Activated naive CD8-positive, alpha-beta T cell (primary cell): ENCODE measurements at regions not wholly inside any gene's neighbourhood (a gene's known extent, or its start where the extent isn't known, plus 50 kb on each side); places are given as distances from the start of the nearest gene placed in this dataset.

Experiments used
- H3K27ac Mint-ChIP-seq: one replicate; pipeline ENCODE4 v1.8.0; 2021; ENCODE audit warnings: mixed read lengths
- H3K27me3 Mint-ChIP-seq: one replicate; pipeline ENCODE4 v1.8.0; 2021; ENCODE audit warnings: mixed read lengths
- H3K36me3 Mint-ChIP-seq: one replicate; pipeline ENCODE4 v1.8.0; 2021; ENCODE audit warnings: mixed read lengths
- H3K4me1 Mint-ChIP-seq: one replicate; pipeline ENCODE4 v1.8.0; 2021; ENCODE audit warnings: low read depth, mixed read lengths
- H3K4me3 Mint-ChIP-seq: one replicate; pipeline ENCODE4 v1.8.0; 2021; ENCODE audit warnings: mild to moderate bottlenecking, mixed read lengths
- H3K9me3 Mint-ChIP-seq: one replicate; pipeline ENCODE4 v1.8.0; 2021; ENCODE audit warnings: low read depth, mixed read lengths

DNA sequence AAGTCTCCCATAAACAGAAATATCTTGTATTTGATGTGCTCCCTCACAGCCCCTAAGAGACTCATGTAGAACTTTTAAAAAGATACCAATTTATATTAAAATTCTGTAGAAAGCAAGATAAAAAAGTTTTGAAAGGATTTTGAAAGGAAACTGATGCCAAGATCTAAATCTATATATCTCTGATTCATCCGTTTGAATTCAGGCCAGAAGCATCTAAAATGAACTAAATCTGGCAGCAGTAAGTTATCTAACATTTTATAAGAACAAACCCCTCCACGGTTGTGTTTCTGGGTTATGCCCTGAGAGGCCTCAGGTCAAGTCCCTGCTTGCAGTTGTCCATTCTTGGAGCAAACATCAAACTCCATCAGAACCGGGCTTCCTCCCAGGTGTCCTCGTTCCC is 165.8 kb downstream of the FBXO15 start:
- Mint-ChIP-seq H3K4me1 (no peaks in the 10 kb centered on the region), H3K4me3 (no peak overlapping the region), H3K27ac (no peak overlapping the region), H3K27me3 (peaks cover 2% of the 10 kb centered on the region), H3K36me3 (no peaks in the 10 kb centered on the region), H3K9me3 (no peaks in the 10 kb centered on the region)

DNA sequence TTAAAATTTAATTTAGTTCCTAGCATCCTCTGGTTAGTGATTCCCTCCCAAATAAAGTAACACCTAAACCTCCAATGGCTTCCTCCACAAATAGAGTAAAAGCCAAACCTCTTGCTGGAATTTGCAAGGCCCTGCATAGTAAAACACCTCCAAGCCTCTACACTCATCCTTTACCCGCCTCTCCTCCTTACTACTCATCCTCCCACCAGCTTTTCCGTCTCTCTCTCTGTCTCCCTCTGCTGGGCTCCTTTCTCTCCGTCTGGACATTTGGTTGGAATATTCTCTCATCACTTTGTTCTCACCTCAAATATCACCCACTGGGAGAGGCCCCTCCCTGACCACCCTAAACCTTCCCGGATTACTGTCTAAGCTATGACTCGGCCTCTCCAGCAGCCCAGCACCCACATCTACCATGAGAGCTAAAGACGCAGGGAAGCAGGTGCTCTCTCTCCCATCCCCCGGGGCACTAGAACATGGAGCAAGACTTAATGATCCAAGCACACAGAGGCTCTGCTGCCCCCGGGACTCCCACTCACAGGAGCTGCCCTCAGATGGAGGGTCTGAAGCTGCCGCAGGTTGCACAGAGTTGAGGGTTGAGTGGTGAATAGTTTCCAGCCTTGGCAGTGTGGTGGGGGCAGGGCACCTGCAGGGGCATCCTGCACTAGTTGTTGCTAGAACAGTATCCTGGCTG is 167.2 kb downstream of the FBXO15 start:
- Mint-ChIP-seq H3K4me3 (no peak overlapping the region), H3K27me3 (peaks cover 2% of the 10 kb centered on the region), H3K27ac (no peak overlapping the region), H3K36me3 (no peaks in the 10 kb centered on the region), H3K4me1 (peaks cover 4% of the 10 kb centered on the region), H3K9me3 (no peaks in the 10 kb centered on the region)

GRCh38 chr18:73979742-73980141 is 167.9 kb downstream of the FBXO15 start:
- Mint-ChIP-seq H3K27ac (no peak overlapping the region), H3K36me3 (no peaks in the 10 kb centered on the region), H3K4me1 (peaks cover 11% of the 10 kb centered on the region), H3K9me3 (no peaks in the 10 kb centered on the region), H3K4me3 (no peak overlapping the region), H3K27me3 (peaks cover 2% of the 10 kb centered on the region)

DNA sequence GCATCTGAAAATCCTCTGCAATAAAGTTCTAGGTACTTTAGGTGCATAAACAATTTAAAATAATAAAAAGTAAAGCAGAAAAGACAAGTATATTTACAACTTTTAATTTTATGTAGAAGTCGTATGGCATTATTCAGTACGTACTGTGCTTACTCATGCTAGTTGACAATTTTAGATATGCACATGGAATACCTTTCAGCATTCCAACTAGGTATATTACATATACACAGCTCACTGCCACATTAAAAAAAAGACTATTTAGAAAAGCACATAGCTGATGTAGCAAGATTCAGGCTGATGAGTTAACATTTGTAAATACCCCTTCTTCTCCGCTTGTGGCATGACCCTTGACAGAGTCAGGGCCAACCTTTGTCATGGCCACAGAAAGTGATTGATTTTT is 171.2 kb downstream of the FBXO15 start:
- Mint-ChIP-seq H3K4me1 (peaks cover 11% of the 10 kb centered on the region), H3K4me3 (no peak overlapping the region), H3K9me3 (no peaks in the 10 kb centered on the region), H3K27me3 (peaks cover 8% of the 10 kb centered on the region), H3K27ac (no peak overlapping the region), H3K36me3 (no peaks in the 10 kb centered on the region)

GRCh38 chr18:73975266-73975665 is 172.4 kb downstream of the FBXO15 start:
- Mint-ChIP-seq H3K4me1 (peaks cover 11% of the 10 kb centered on the region), H3K4me3 (no peak overlapping the region), H3K9me3 (no peaks in the 10 kb centered on the region), H3K27ac (no peak overlapping the region), H3K27me3 (peaks cover 8% of the 10 kb centered on the region), H3K36me3 (no peaks in the 10 kb centered on the region)

DNA sequence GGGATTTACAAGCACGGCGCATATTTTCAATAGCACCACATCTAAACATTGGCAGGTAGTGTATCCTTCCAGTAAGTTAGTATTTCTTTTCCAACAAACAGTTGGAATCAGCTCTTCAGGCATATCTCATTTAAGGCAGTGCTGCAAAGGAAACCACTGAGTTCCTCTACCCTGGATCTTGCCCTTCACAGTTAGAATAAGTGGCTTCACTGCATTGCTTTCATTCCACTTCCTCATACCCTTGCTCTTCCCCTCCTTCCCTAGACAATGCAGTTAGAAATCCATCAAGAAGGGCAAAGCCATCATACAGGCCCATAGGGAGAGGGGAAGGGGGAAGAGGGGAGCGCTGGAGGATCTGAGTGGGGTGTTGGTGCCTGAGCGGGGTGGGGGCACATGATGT is 173.7 kb downstream of the FBXO15 start:
- H3K4me3 Mint-ChIP-seq, result no peak overlapping the region
- no peaks in the 10 kb centered on the region for H3K9me3 Mint-ChIP-seq
- peaks cover 8% of the 10 kb centered on the region for H3K27me3 Mint-ChIP-seq
- H3K36me3 Mint-ChIP-seq, result no peaks in the 10 kb centered on the region
- H3K4me1 Mint-ChIP-seq, result peaks cover 11% of the 10 kb centered on the region
- no peak overlapping the region for H3K27ac Mint-ChIP-seq

DNA sequence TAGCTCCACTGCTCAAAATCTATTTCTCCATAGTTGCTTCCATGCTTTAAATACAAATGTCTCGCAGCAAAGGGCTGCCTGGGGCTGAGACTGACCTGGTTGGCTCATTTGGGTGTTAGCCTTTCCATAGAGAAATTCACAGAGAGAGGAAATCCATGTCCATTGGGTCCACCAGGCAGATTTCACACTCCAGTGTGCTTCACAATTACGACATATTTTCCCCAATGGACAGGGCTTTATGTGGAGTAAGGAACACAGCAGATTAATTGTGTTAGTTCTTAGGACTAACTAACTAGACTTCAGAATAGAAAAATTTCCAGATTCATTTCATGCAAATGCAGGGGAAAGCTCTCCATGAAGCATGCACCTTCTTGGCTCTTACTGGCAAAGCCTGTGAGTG is 180.7 kb downstream of the FBXO15 start:
- Mint-ChIP-seq H3K36me3 (no peaks in the 10 kb centered on the region), H3K9me3 (no peaks in the 10 kb centered on the region), H3K27ac (no peak overlapping the region), H3K4me3 (no peak overlapping the region), H3K4me1 (no peaks in the 10 kb centered on the region), H3K27me3 (no peaks in the 10 kb centered on the region)

DNA sequence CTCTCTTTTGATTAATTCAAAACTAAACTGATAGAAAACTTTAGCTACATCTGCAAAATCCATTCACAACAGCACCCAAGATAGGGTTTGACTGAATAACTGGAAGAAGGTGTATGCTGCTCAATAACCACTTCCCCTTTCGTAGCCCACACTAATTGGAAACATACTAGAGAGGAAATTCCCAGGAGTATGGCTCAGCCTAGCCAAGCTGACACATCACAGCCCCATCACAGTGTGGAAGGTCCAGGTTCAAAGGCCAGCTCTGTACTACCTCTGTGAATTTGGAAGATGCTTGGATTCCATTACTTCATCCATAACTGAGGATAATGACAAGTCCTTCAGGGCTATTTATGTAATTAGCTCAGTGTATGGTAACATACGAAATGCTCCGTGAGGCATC is 185.4 kb downstream of the FBXO15 start:
- Mint-ChIP-seq H3K27me3 (no peaks in the 10 kb centered on the region), H3K27ac (no peak overlapping the region), H3K4me1 (no peaks in the 10 kb centered on the region), H3K36me3 (no peaks in the 10 kb centered on the region), H3K9me3 (no peaks in the 10 kb centered on the region), H3K4me3 (no peak overlapping the region)

- H3K27ac Mint-ChIP-seq, result no peak overlapping the region
- no peaks in the 10 kb centered on the region for H3K36me3 Mint-ChIP-seq
- H3K27me3 Mint-ChIP-seq, result no peaks in the 10 kb centered on the region
- H3K4me3 Mint-ChIP-seq, result no peak overlapping the region
- H3K4me1 Mint-ChIP-seq, result no peaks in the 10 kb centered on the region
- no peaks in the 10 kb centered on the region for H3K9me3 Mint-ChIP-seq
Measured at GRCh38 chr18:73961804-73962203, 185.8 kb downstream of the FBXO15 start.

- Mint-ChIP-seq H3K4me3 (no peak overlapping the region), H3K4me1 (peaks cover 3% of the 10 kb centered on the region), H3K27me3 (no peaks in the 10 kb centered on the region), H3K27ac (no peak overlapping the region), H3K36me3 (no peaks in the 10 kb centered on the region), H3K9me3 (no peaks in the 10 kb centered on the region)
Measured at GRCh38 chr18:73959352-73959751, 188.3 kb downstream of the FBXO15 start.

- Mint-ChIP-seq H3K4me3 (no peak overlapping the region), H3K9me3 (no peaks in the 10 kb centered on the region), H3K36me3 (no peaks in the 10 kb centered on the region), H3K4me1 (peaks cover 8% of the 10 kb centered on the region), H3K27ac (no peak overlapping the region), H3K27me3 (no peaks in the 10 kb centered on the region)
Measured at GRCh38 chr18:73954268-73954667, 193.4 kb downstream of the FBXO15 start.

- Mint-ChIP-seq H3K27me3 (no peaks in the 10 kb centered on the region), H3K27ac (no peak overlapping the region), H3K36me3 (no peaks in the 10 kb centered on the region), H3K9me3 (no peaks in the 10 kb centered on the region), H3K4me1 (peaks cover 8% of the 10 kb centered on the region), H3K4me3 (no peak overlapping the region)
Measured at GRCh38 chr18:73952296-73952946, 195.2 kb downstream of the FBXO15 start.

DNA sequence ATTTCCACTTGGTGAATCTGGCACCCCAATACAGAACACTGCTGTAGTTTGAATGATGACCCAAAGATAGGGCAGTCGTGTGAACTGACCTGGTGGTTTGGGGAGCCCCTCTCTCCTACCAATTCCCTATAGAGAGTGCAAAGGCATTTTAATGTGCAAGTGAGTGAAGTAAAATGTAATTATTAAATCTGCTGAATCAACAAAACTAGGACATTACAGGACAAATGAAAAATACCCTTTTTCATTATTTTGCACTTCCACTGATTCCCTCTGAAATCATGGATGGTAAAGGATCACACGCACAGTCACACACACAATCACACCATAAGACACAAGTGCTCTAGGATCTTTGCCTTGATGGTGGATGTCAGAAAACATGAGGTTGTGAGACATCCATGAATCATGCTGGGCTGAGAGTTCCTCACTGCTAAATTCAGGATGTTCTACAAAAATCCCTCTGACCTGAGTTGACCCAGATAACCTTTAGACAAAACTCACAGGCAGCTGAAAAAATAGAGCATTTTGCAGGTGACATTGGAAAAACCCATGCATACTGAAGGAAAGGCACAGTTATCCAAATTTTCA is 197.4 kb downstream of the FBXO15 start:
- Mint-ChIP-seq H3K27me3 (no peaks in the 10 kb centered on the region), H3K4me1 (peaks cover 8% of the 10 kb centered on the region), H3K4me3 (no peak overlapping the region), H3K36me3 (no peaks in the 10 kb centered on the region), H3K9me3 (no peaks in the 10 kb centered on the region), H3K27ac (no peak overlapping the region)

DNA sequence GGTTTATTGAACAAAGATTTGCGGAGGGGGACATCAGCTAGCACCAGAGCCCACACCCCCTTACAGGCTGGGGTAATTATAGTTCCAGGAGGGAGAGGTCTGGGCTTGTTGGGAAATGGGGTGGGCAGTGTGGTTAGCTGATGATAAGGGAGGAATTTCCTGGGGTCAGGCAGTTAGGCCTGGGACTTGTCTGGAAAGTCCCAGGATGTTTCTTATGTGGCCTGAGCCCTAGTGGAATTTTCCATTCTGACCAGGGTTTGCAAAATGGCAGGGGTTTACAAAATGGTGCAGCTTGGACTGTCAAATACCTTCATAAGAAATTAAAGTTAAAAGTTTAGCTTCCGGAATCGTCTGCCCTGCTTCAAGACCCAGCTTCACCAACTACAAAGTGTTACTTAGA is 199.1 kb downstream of the FBXO15 start:
- Mint-ChIP-seq H3K9me3 (no peaks in the 10 kb centered on the region), H3K27me3 (no peaks in the 10 kb centered on the region), H3K4me3 (no peak overlapping the region), H3K36me3 (no peaks in the 10 kb centered on the region), H3K27ac (no peak overlapping the region), H3K4me1 (peaks cover 2% of the 10 kb centered on the region)

DNA sequence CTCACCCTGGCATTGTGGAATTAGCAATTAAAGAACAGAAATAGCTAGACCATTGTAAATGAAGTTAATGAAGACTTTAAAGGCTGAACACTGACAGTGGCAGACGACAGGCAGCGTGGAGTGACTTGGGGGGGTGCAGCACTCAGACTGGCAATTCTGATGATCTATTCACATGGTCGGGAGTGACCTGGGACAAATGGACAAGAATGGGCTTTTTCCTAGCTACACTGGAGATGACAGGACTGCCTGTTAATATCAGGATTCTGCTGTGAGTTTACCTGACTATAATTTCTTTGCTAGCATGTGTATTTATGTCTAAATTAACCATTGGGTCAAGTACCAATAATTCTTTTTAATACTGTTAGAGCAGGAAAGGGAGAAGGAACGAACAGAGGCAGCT is 199.6 kb downstream of the FBXO15 start:
- H3K9me3 Mint-ChIP-seq, result no peaks in the 10 kb centered on the region
- H3K27me3 Mint-ChIP-seq, result no peaks in the 10 kb centered on the region
- no peak overlapping the region for H3K27ac Mint-ChIP-seq
- H3K4me3 Mint-ChIP-seq, result no peak overlapping the region
- H3K36me3 Mint-ChIP-seq, result no peaks in the 10 kb centered on the region
- peaks cover 2% of the 10 kb centered on the region for H3K4me1 Mint-ChIP-seq
